H1 (cell line): ENCODE measurements at regions not wholly inside any gene's neighbourhood (a gene's known extent, or its start where the extent isn't known, plus 50 kb on each side); places are given as distances from the start of the nearest gene placed in this dataset.

Experiments
- CTCF ChIA-PET: fragments of 300-600 bp; sonication (Branson Sonifier 250); formaldehyde crosslinking; loops from one replicate; lab custom pipeline; 2021; ENCODE audit not compliant: partially characterized antibody; lab: Charles Lee
- POLR2A ChIA-PET: fragments of 300-600 bp; sonication (Branson Sonifier 250); formaldehyde crosslinking; loops from one replicate; lab custom pipeline; 2021; ENCODE audit warnings: inconsistent platforms; ENCODE audit not compliant: partially characterized antibody; lab: Charles Lee
- DNase-seq, 2 experiments: peaks; one replicate each; pipeline versions ENCODE4 v3.0.0 to v3.0.0-alpha.2; 2010 to 2022; ENCODE audit warnings: low spot score in 2 of 2, low read depth in 1 of 2, mixed read lengths in 1 of 2
- FAIRE-seq: peaks from 2 replicates; lab custom pipeline; 2011; peaks lifted over from hg19 to GRCh38; lab: Jason Lieb, UNC
- H2AFZ ChIP-seq: 2 replicates; pipeline ENCODE4 v1.8.1; 2012; ENCODE audit warnings: low read length, inconsistent platforms
- H2AK5ac ChIP-seq: 2 replicates; pipeline ENCODE4 v1.6.1; 2013; ENCODE audit warnings: low read depth, low read length
- H2BK120ac ChIP-seq: replicated peaks from 2 replicates; pipeline ENCODE3; 2013; ENCODE audit warnings: low read depth, low read length, inconsistent platforms
- H2BK12ac ChIP-seq: 2 replicates; pipeline ENCODE4 v1.6.1; 2013; ENCODE audit warnings: low read depth, low read length
- H2BK15ac ChIP-seq: 2 replicates; pipeline ENCODE4 v1.6.1; 2013; ENCODE audit warnings: low read length
- H2BK20ac ChIP-seq: 2 replicates; pipeline ENCODE4 v1.6.1; 2013; ENCODE audit warnings: low read length
- H2BK5ac ChIP-seq: 2 replicates; pipeline ENCODE4 v1.6.1; 2013; ENCODE audit warnings: low read depth, low read length
- H3K14ac ChIP-seq: 2 replicates; pipeline ENCODE4 v1.6.1; 2013; ENCODE audit warnings: inconsistent platforms; ENCODE audit not compliant: insufficient read length
- H3K18ac ChIP-seq: 2 replicates; pipeline ENCODE4 v1.6.1; 2013; ENCODE audit warnings: low read length; ENCODE audit errors: extremely low read depth
- H3K23ac ChIP-seq: 2 replicates; pipeline ENCODE4 v1.6.1; 2013; ENCODE audit warnings: inconsistent platforms; ENCODE audit not compliant: insufficient read length
- H3K23me2 ChIP-seq: 2 replicates; pipeline ENCODE4 v1.6.1; 2013; ENCODE audit warnings: low read depth, low read length
- H3K27ac ChIP-seq: 2 replicates; pipeline ENCODE4 v1.6.1; 2011; ENCODE audit warnings: low read depth, low read length, inconsistent platforms
- H3K27me3 ChIP-seq, 4 experiments: replicated peaks in 1 of 4; 1 replicate in 1 of 4; 2 replicates in 3 of 4; pipeline versions ENCODE4 v1.6.1 to v1.8.1; 2011 to 2013; ENCODE audit warnings: low read length in 3 of 4, mild to moderate bottlenecking in 3 of 4, inconsistent platforms in 2 of 4, mixed read lengths in 2 of 4, moderate library complexity in 1 of 4; ENCODE audit not compliant: control insufficient read depth in 3 of 4, insufficient read depth in 3 of 4; ENCODE audit errors: extremely low read depth in 1 of 4
- H3K36me3 ChIP-seq, 4 experiments: 2 replicates each; pipeline versions ENCODE4 v1.6.1 to v1.8.1; 2011 to 2013; ENCODE audit warnings: mild to moderate bottlenecking in 4 of 4, low read length in 3 of 4, moderate library complexity in 2 of 4, control low read depth in 1 of 4, inconsistent platforms in 1 of 4; ENCODE audit not compliant: insufficient read depth in 4 of 4, control insufficient read depth in 2 of 4
- H3K4ac ChIP-seq: replicated peaks from 2 replicates; pipeline ENCODE3; 2013; ENCODE audit warnings: low read length, low read depth, mixed read lengths, inconsistent platforms; ENCODE audit not compliant: insufficient read length
- H3K4me1 ChIP-seq, 4 experiments: replicated peaks in 1 of 4; 1 replicate in 1 of 4; 2 replicates in 3 of 4; pipeline versions ENCODE4 v1.6.1 to v1.8.1; 2011 to 2013; ENCODE audit warnings: low read length in 3 of 4, inconsistent platforms in 2 of 4, mixed read lengths in 1 of 4; ENCODE audit not compliant: insufficient read depth in 4 of 4, control insufficient read depth in 3 of 4
- H3K4me2 ChIP-seq, 2 experiments: 2 replicates each; pipeline versions ENCODE4 v1.6.1 to v1.8.1; 2011 to 2013; ENCODE audit warnings: low read depth in 2 of 2, low read length in 2 of 2, control low read depth in 1 of 2, inconsistent platforms in 1 of 2, mild to moderate bottlenecking in 1 of 2; ENCODE audit not compliant: insufficient read depth in 1 of 2
- H3K4me3 ChIP-seq, 4 experiments: fragments of 200-600, 300-600 bp in 1 of 4; sonication (generic), shearing (Covaris generic), sonication (Bioruptor Twin) in 1 of 4; 2 replicates each; pipeline versions ENCODE4 v1.5.1 to v1.8.1; 2011 to 2016; ENCODE audit warnings: low read length in 4 of 4, low read depth in 3 of 4, control low read depth in 2 of 4, inconsistent platforms in 2 of 4, mild to moderate bottlenecking in 2 of 4, mixed read lengths in 1 of 4, moderate library complexity in 1 of 4; ENCODE audit not compliant: insufficient read depth in 2 of 4; ENCODE audit errors: extremely low read depth in 1 of 4
- H3K56ac ChIP-seq: replicated peaks from 2 replicates; pipeline ENCODE3; 2013; ENCODE audit warnings: low read depth, mild to moderate bottlenecking, mixed read lengths, low read length, inconsistent platforms; ENCODE audit not compliant: insufficient read length
- H3K79me1 ChIP-seq: 2 replicates; pipeline ENCODE4 v1.6.1; 2013; ENCODE audit warnings: low read depth, low read length, control low read depth
- H3K79me2 ChIP-seq, 2 experiments: 2 replicates each; pipeline versions ENCODE4 v1.6.1 to v1.8.1; 2012 to 2013; ENCODE audit warnings: low read length in 2 of 2, mild to moderate bottlenecking in 2 of 2, inconsistent platforms in 1 of 2; ENCODE audit not compliant: insufficient read depth in 2 of 2, control insufficient read depth in 1 of 2
- H3K9ac ChIP-seq, 4 experiments: replicated peaks in 1 of 4; 1 replicate in 1 of 4; 2 replicates in 3 of 4; pipeline versions ENCODE4 v1.6.1 to v1.8.1; 2011 to 2013; ENCODE audit warnings: low read depth in 3 of 4, low read length in 3 of 4, control low read depth in 2 of 4, mild to moderate bottlenecking in 2 of 4, moderate library complexity in 2 of 4, inconsistent platforms in 1 of 4; ENCODE audit errors: extremely low read depth in 1 of 4
- H3K9me3 ChIP-seq, 2 experiments: 2 replicates each; pipeline versions ENCODE4 v1.6.1 to v1.8.1; 2012 to 2013; ENCODE audit warnings: mild to moderate bottlenecking in 2 of 2, moderate library complexity in 2 of 2, control low read depth in 1 of 2, inconsistent platforms in 1 of 2, low read depth in 1 of 2, low read length in 1 of 2, mixed read lengths in 1 of 2; ENCODE audit not compliant: insufficient read depth in 2 of 2
- H4K20me1 ChIP-seq, 2 experiments: replicated peaks in 1 of 2; 2 replicates each; pipeline versions ENCODE3 to v1.8.1; 2011 to 2013; ENCODE audit warnings: inconsistent platforms in 2 of 2, low read length in 2 of 2, mild to moderate bottlenecking in 1 of 2; ENCODE audit not compliant: insufficient read depth in 2 of 2, control insufficient read depth in 1 of 2
- H4K5ac ChIP-seq: 2 replicates; pipeline ENCODE4 v1.6.1; 2013; ENCODE audit warnings: low read length, low read depth, mixed read lengths, inconsistent platforms; ENCODE audit not compliant: insufficient read length
- H4K8ac ChIP-seq: 2 replicates; pipeline ENCODE4 v1.8.0; 2013; ENCODE audit warnings: mild to moderate bottlenecking, moderate library complexity, low read length, inconsistent platforms; ENCODE audit not compliant: insufficient read depth; ENCODE audit errors: extremely low read depth
- H4K91ac ChIP-seq: replicated peaks from 2 replicates; pipeline ENCODE3; 2013; ENCODE audit warnings: low read length, mixed read lengths, inconsistent platforms; ENCODE audit not compliant: insufficient read length
- BCL11A ChIP-seq, 2 experiments: IDR thresholded peaks; one replicate each; pipeline ENCODE4 v1.6.1; 2011; ENCODE audit warnings: low read depth in 2 of 2, low read length in 2 of 2, mild to moderate bottlenecking in 2 of 2
- CHD1 ChIP-seq: IDR thresholded peaks from 2 replicates; pipeline ENCODE4 v1.6.1; 2012; ENCODE audit warnings: low read depth, low read length, improper control_type of control experiment
- EZH2 ChIP-seq: fragments of 200-600 bp; sonication (generic); IDR thresholded peaks from 2 replicates; pipeline ENCODE4 v1.7.1; 2012; ENCODE audit warnings: low read depth, mild to moderate bottlenecking, moderate library complexity, low read length, inconsistent platforms; ENCODE audit not compliant: severe bottlenecking
- POLR2AphosphoS5 ChIP-seq: IDR thresholded peaks from 2 replicates; pipeline ENCODE4 v1.6.1; 2011; ENCODE audit warnings: low read depth, low read length
- RAD21 ChIP-seq, 2 experiments: IDR thresholded peaks in 1 of 2; conservative IDR thresholded peaks in 1 of 2; 2 replicates each; pipeline ENCODE4 v1.6.1; 2011; ENCODE audit warnings: low read depth in 2 of 2, low read length in 2 of 2, improper control_type of control experiment in 1 of 2, inconsistent platforms in 1 of 2, mild to moderate bottlenecking in 1 of 2, moderate library complexity in 1 of 2
- RBBP5 ChIP-seq: IDR thresholded peaks from 2 replicates; pipeline ENCODE4 v1.7.1; 2012; ENCODE audit warnings: low read depth, mild to moderate bottlenecking, inconsistent platforms, low read length, moderate library complexity, borderline replicate concordance
- RFX5 ChIP-seq: IDR thresholded peaks from 2 replicates; pipeline ENCODE4 v1.6.1; 2011; ENCODE audit warnings: low read depth, low read length, improper control_type of control experiment, borderline replicate concordance
- SIRT6 ChIP-seq: IDR thresholded peaks from one replicate; pipeline ENCODE4 v1.7.1; 2012; ENCODE audit warnings: low read length, inconsistent platforms
- TBP ChIP-seq: IDR thresholded peaks from 2 replicates; pipeline ENCODE4 v1.6.1; 2011; ENCODE audit warnings: low read depth, low read length, improper control_type of control experiment

DNA sequence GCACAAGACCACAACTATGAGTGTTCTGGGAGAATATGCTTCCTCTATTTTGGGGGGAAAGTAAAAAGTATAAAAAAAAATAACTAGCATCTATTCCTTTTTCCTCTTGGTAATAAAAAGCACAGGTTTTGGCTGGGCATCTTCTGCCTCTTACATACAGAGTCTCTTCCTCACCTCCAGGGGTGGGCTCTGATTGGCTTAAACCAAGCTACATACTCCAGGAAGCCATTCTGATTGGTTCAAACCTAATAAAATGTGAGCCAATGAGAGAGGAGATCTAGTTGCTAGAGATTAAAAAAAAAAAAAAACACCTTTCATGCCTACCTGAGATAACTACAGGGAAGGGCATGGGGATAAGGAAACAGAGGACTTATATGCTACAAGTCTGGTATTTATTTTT lies 365.9 kb upstream of the ERCC4 start:
- no peak overlapping the region for H2BK20ac ChIP-seq
- H2AK5ac ChIP-seq = no peak overlapping the region
- H3K4ac ChIP-seq = no peak overlapping the region
- peaks cover 2 to 14% (median 6%) of the 10 kb centered on the region in 4 experiments; a peak in 4 of 7 replicates for H3K4me1 ChIP-seq
- H4K20me1 ChIP-seq = no peaks in the 10 kb centered on the region
- no peak overlapping the region for H3K56ac ChIP-seq
- no peak overlapping the region for H3K27ac ChIP-seq
- no peak overlapping the region for H2BK120ac ChIP-seq
- no peaks in the 10 kb centered on the region for H3K79me2 ChIP-seq
- no peak overlapping the region for H3K9ac ChIP-seq
- H4K8ac ChIP-seq = no peak overlapping the region
- peaks cover under 1% of the 10 kb centered on the region; the same call in 1 of the 2 replicates for H3K23me2 ChIP-seq
- no peaks in the 10 kb centered on the region for H3K36me3 ChIP-seq
- DNase-seq = no peak
- TF ChIP-seq BCL11A (IDR thresholded peaks at IDR 0.05; ENCODE audit: low read depth in 2 of 2, low read length in 2 of 2) (no peak), SIRT6 (no peak), RBBP5 (no peak), EZH2 (no peak), POLR2AphosphoS5 (no peak), RAD21 (IDR thresholded peaks at IDR 0.05 in 1 of 2, conservative IDR thresholded peaks at IDR 0.05 in 1 of 2; ENCODE audit: low read depth in 2 of 2, low read length in 2 of 2) (no peak), RFX5 (no peak), CHD1 (no peak), TBP (no peak)
- TF ChIP-seq, all 59 proteins: peak for 0
- FAIRE-seq = no peak
- H3K9me3 ChIP-seq = no peaks in the 10 kb centered on the region
- H3K23ac ChIP-seq = no peak overlapping the region
- no peak overlapping the region for H2AFZ ChIP-seq
- no peak overlapping the region for H4K91ac ChIP-seq
- no peaks in the 10 kb centered on the region for H3K79me1 ChIP-seq
- no peak overlapping the region for H4K5ac ChIP-seq
- no peak overlapping the region for H2BK12ac ChIP-seq
- H2BK15ac ChIP-seq = no peak overlapping the region
- H3K18ac ChIP-seq = no peak overlapping the region
- CTCF ChIA-PET = no interaction called here
- H3K14ac ChIP-seq = no peak overlapping the region
- POLR2A ChIA-PET = no interaction called here
- no peak overlapping the region for H3K4me3 ChIP-seq
- H3K27me3 ChIP-seq = no peaks in the 10 kb centered on the region
- H3K4me2 ChIP-seq = no peak overlapping the region
- H2BK5ac ChIP-seq = no peak overlapping the region
